Activated gamma-delta T cell treated with anti-CD3 and anti-CD28 coated beads, Interleukin-2, amount 50 U/mL, for 16 hours (primary cell): ENCODE measurements at regions not wholly inside any gene's neighbourhood (a gene's known extent, or its start where the extent isn't known, plus 50 kb on each side); places are given as distances from the start of the nearest gene placed in this dataset.
"Not testable (repeated sequence)": the region's sequence is repeated elsewhere in the genome, so short reads cannot be mapped to it uniquely, and the experiment has no call there.

ENCODE experiments used
- DNase-seq: peaks from one replicate; pipeline ENCODE4 v3.0.0-alpha.2; 2020; ENCODE audit warnings: low read depth

DNA sequence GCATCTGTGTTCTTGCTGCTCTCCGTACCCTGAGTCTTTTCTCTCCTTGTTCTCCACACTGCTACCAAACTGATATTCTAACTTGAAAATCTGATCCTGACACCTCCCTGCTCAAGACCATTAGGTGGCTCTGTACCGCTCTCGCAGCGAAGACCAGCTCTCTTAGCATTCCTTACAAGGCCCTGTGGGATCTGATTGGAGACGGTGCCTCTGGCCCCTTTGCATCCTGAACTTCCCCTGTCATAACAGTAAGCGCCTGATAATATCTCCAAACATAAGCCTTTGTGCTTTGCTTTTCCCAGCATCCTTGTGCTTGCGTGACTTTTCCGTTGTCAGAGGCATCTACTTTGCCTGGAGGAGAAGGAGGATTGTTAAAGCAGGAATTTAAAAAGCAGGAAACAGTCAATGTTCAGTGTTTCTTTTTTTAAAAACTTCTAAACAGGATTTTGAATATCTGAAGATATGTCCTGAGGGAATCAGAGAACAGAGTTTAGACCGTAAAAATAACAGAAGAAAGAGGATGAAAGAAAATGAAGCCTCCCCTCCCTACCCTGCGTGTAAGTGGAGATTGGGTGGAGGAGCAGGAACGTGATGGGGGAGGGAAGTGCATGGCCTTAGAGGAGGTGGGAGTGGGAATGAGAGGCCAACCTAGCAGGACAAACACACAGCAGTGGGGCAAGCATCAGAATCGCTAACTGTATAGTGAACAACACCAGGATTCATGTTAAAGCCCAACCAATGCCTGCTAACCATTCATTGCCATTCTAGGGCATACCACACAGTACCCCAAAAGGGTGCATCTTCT is 89.2 kb upstream of the STMND1 start:
- DNase-seq = no peak

- no peak for DNase-seq
Measured at GRCh38 chr6:17011985-17012384, 89.9 kb upstream of the STMND1 start.

GRCh38 chr6:17007749-17008148 is 94.1 kb upstream of the STMND1 start:
- no peak for DNase-seq

- DNase-seq = no peak
Measured at GRCh38 chr6:17006543-17006942, 95.3 kb upstream of the STMND1 start.

- DNase-seq = no peak
Measured at GRCh38 chr6:17004269-17004668, 97.6 kb upstream of the STMND1 start.

DNA sequence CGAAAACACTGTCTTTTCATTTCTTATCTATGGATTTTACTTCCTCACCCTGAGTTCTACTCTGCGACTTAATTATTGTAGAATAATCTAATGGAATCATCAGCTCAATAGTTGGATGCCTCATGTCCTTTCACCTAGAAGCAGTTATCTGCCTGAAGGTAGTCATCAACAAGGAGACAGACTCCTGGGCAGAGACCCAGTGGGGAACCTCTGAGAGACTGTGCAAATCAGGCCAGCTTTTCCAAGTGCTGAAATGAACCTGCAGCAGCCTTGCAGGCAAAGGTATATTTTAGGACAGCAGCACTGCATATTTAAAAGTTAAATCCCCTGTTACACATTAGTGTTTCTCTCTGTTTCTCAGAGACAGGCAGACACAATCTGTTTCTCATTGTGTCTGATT is 99.7 kb upstream of the STMND1 start:
- DNase-seq = no peak

GRCh38 chr6:17001188-17001587 is 100.7 kb upstream of the STMND1 start:
- no peak for DNase-seq

- DNase-seq = no peak
Measured at GRCh38 chr6:16999491-17000436, 102.1 kb upstream of the STMND1 start.

- DNase-seq = no peak
Measured at GRCh38 chr6:16998461-16998860, 103.4 kb upstream of the STMND1 start.

DNA sequence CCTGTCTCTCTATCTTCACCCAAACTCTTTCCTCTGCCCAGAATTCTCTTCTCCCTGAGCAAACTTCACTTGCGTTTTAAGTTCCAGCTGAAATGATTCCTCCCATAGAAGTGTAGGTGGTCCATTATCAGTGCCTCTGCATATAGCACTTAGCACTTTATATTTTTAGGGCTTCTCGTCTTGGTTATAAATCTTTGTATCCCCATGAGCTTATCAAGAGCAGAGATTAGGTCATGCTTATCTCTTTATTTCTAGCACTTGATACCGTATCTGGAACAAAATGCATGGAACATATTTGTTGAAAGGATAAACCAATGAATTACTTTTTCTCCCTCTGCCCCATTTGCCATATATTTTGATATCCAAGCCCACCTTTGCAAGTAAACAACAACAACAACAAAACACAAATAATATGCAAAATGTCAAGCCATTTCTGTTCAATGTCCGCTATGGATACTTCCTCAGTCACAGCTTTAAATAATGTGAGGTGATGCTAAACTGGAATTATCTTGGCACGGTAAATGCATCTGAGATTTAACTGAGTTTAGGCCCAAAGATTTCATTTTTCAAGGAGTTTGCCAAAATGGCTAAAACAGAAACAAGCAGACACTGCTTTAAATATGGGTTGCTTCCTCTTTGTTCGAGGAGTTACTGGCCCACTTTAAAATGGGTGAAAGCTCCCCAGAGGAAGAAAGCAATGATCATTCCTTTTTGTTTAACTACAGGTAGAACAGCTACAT is 106.2 kb upstream of the STMND1 start:
- DNase-seq = no peak

GRCh38 chr6:16993396-16993795 is 108.5 kb upstream of the STMND1 start:
- no peak for DNase-seq

- DNase-seq = no peak
Measured at GRCh38 chr6:16991981-16992629, 109.7 kb upstream of the STMND1 start.

GRCh38 chr6:16989976-16990375 is 111.9 kb upstream of the STMND1 start:
- not testable (repeated sequence) for DNase-seq

GRCh38 chr6:16989382-16989781 is 112.5 kb upstream of the STMND1 start:
- DNase-seq = no peak

DNA sequence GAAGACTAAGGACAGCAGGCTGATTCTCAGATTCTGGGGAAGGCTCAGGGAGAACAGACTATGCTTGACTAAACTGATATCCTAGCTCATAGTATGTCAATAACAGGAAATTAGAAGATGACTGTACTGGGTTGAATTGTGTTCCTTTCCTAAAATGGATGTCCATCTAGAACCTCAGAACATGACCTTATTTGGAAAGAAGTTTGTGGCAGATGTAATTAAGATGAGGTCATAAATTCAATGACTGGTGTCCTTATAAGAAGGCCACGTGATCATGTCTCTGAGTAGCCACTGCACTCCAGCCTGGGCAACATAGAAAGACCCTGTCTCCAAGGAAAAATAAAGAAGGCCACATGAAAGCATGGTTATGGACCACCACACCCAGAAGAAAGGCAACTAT is 113.9 kb upstream of the STMND1 start:
- DNase-seq = no peak

GRCh38 chr6:16985513-16986284 is 116.2 kb upstream of the STMND1 start:
- DNase-seq = no peak

GRCh38 chr6:16982807-16983206 is 119.0 kb upstream of the STMND1 start:
- DNase-seq = no peak

DNA sequence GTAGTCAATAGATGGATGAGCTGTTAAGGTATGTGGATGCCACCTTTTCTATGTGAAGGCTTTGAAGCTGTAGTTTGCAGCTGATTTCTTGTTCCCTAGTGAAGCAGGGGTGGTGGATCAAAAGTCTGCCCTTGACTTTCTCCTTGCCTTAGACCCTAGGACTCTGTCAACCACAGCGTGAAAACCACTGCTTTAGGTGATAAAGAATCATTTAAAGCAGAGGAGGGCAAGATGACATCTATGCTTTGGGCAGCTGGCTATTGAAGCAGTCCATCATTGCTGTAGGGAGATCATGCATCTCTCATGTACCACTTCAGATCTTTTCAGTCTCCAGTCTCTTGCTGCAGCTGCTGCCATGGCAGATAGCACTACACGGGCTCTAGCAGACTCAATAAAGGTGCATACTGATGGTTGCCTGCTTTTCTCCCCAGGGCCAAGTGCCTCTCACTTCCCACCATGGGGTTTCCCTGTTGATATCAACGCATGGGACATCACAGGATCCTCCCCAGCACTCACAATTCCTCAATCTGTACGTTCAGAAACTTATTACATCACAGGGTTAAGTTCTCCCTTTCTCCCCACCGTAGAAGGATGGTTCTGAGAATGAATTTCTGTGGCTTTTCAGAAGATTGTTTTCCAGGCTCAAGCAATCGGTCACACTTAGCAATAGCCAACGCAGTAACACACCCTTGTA is 122.0 kb upstream of the STMND1 start:
- no peak for DNase-seq

DNA sequence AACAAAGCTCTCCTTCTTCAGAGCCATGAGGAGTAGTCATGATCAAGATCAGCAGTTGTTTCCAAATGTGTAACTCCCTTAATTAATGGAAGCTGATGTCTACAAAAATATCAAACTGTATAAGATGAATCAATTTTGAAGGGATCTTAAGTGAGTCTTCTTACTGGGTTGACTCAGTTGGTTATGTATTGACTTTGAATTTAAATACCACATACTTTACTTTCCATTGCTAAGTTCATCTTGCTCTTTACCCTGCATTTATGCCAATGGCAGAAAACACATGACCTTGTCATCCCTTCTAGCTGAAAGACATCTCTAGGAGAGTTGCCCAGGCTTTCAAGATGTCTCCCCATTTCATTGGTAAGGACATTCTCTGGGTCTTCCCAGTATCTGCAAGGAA is 123.2 kb upstream of the STMND1 start:
- DNase-seq = no peak

DNA sequence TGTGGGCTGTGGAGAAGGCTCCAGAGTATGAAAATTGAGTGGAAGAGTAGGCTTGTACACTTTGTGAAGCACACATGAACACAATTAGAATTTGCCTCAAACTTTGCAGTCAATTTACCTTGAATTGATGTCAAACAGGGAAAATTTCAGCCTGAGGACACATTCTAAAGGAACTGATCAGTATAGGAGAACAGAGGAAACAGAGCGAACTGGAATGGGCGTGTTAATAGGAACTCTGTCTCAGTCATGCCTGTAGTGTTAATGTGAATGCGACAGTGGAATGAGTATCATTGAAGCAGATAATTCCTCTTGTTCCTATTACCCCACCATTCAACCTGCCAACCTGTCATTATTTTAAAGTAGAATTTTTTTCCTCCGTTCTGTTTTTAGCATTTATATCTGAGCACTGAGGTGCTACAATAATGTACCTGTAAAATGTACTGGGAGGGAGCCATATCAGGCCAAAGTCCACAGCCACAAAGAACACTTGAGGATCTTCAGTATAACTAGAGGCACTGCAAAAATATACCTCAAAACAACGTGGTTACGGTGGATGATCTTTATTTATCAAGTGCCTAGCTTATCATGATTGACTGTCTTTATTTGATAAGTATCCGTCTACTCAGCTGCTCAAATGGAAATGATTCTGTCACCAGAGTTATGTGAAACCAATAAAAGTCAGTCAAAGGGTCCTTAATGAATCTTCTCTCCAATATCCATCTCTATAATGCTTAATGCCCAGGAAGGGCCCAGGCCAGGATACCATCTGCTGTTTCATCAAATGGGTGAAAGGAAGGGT is 125.3 kb upstream of the STMND1 start:
- no peak for DNase-seq
